KMS-11 (cell line): ENCODE measurements at regions not wholly inside any gene's neighbourhood (a gene's known extent, or its start where the extent isn't known, plus 50 kb on each side); places are given as distances from the start of the nearest gene placed in this dataset.

Experiments used
- H2AFZ ChIP-seq: fragments of 200-600 bp; sonication (generic); 2 replicates; pipeline ENCODE4 v1.6.1; 2016; ENCODE audit warnings: antibody characterized with exemption, mixed run types, low read depth
- H3K27ac ChIP-seq: fragments of 200-600 bp; sonication (generic); 2 replicates; pipeline ENCODE4 v1.6.1; 2016; ENCODE audit warnings: mild to moderate bottlenecking, mixed run types
- H3K27me3 ChIP-seq: fragments of 200-600 bp; sonication (generic); 2 replicates; pipeline ENCODE4 v1.6.1; 2017; ENCODE audit warnings: mild to moderate bottlenecking, low read depth, mixed run types, moderate library complexity; ENCODE audit not compliant: insufficient read depth
- H3K36me3 ChIP-seq: fragments of 200-600 bp; sonication (generic); 2 replicates; pipeline ENCODE4 v1.6.1; 2017; ENCODE audit warnings: mild to moderate bottlenecking, mixed run types; ENCODE audit not compliant: insufficient read depth
- H3K4me1 ChIP-seq: fragments of 200-600 bp; sonication (generic); 2 replicates; pipeline ENCODE4 v1.6.1; 2016; ENCODE audit warnings: mild to moderate bottlenecking, low read depth, mixed run types; ENCODE audit not compliant: poor library complexity, severe bottlenecking
- H3K4me2 ChIP-seq: fragments of 200-600 bp; sonication (generic); 2 replicates; pipeline ENCODE4 v1.7.0; 2016; ENCODE audit warnings: mild to moderate bottlenecking, mixed run types
- H3K4me3 ChIP-seq: fragments of 200-600 bp; sonication (generic); IDR thresholded peaks from 2 replicates; pipeline ENCODE4 v1.6.1; 2017; ENCODE audit warnings: low read depth, low read length, mixed read lengths; ENCODE audit not compliant: insufficient read depth
- H3K79me2 ChIP-seq: fragments of 200-600 bp; sonication (generic); 2 replicates; pipeline ENCODE4 v1.6.1; 2016; ENCODE audit warnings: low read depth, mixed run types; ENCODE audit not compliant: insufficient read depth
- H3K9ac ChIP-seq: fragments of 200-600 bp; sonication (generic); 2 replicates; pipeline ENCODE4 v1.6.1; 2016; ENCODE audit warnings: mild to moderate bottlenecking, mixed run types
- H4K20me1 ChIP-seq: fragments of 200-600 bp; sonication (generic); 2 replicates; pipeline ENCODE4 v1.6.1; 2016; ENCODE audit warnings: mild to moderate bottlenecking, mixed run types; ENCODE audit not compliant: insufficient read depth
- TF ChIP-seq, protein P1 (sequence below): fragments of 200-600 bp; sonication (generic); conservative IDR thresholded peaks from 2 replicates; pipeline ENCODE4 v1.6.1; 2017; ENCODE audit warnings: low read depth, mild to moderate bottlenecking, antibody characterized with exemption, low read length, moderate library complexity, mixed read lengths

- no peak overlapping the region for H3K9ac ChIP-seq
- H3K36me3 ChIP-seq = no peaks in the 10 kb centered on the region
- no peak overlapping the region for H3K4me3 ChIP-seq
- no peak overlapping the region for H3K27ac ChIP-seq
- H3K4me1 ChIP-seq = no peaks in the 10 kb centered on the region
- no peaks in the 10 kb centered on the region for H3K79me2 ChIP-seq
- H3K4me2 ChIP-seq = no peak overlapping the region
- TF ChIP-seq, protein P1, sequence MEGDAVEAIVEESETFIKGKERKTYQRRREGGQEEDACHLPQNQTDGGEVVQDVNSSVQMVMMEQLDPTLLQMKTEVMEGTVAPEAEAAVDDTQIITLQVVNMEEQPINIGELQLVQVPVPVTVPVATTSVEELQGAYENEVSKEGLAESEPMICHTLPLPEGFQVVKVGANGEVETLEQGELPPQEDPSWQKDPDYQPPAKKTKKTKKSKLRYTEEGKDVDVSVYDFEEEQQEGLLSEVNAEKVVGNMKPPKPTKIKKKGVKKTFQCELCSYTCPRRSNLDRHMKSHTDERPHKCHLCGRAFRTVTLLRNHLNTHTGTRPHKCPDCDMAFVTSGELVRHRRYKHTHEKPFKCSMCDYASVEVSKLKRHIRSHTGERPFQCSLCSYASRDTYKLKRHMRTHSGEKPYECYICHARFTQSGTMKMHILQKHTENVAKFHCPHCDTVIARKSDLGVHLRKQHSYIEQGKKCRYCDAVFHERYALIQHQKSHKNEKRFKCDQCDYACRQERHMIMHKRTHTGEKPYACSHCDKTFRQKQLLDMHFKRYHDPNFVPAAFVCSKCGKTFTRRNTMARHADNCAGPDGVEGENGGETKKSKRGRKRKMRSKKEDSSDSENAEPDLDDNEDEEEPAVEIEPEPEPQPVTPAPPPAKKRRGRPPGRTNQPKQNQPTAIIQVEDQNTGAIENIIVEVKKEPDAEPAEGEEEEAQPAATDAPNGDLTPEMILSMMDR = no peak
- no peak overlapping the region for H2AFZ ChIP-seq
- H3K27me3 ChIP-seq = no peaks in the 10 kb centered on the region
- no peaks in the 10 kb centered on the region for H4K20me1 ChIP-seq
Measured at GRCh38 chr7:88398459-88398858, 91.8 kb upstream of the STEAP4 start.

DNA sequence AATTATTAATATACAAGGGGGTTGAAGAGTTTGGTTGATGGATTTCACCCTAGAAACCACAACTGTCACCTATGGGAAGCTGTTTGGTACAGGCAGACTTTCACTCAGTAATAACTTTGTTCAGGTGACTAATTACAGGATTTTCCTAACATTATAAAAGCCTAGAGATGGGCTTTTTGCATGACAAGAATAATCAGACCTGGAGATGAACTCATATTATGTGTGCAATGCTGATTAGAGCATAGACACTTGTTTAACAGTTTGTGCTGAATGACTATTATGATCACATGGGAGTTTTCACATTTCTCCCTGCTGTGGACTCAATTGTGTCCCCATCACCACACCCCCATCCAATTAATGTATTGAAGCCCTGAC lies 90.2 kb upstream of the STEAP4 start:
- Histone ChIP-seq H3K9ac (no peak overlapping the region), H3K79me2 (no peaks in the 10 kb centered on the region), H3K4me1 (no peaks in the 10 kb centered on the region), H2AFZ (no peak overlapping the region), H3K27ac (no peak overlapping the region), H4K20me1 (no peaks in the 10 kb centered on the region), H3K36me3 (no peaks in the 10 kb centered on the region), H3K4me3 (no peak overlapping the region), H3K27me3 (no peaks in the 10 kb centered on the region), H3K4me2 (no peak overlapping the region)
- TF ChIP-seq, protein P1 = no peak

- no peak overlapping the region for H2AFZ ChIP-seq
- no peak overlapping the region for H3K4me2 ChIP-seq
- H3K27me3 ChIP-seq = no peaks in the 10 kb centered on the region
- H4K20me1 ChIP-seq = no peaks in the 10 kb centered on the region
- no peak overlapping the region for H3K9ac ChIP-seq
- TF ChIP-seq, protein P1 = no peak
- no peak overlapping the region for H3K4me3 ChIP-seq
- H3K36me3 ChIP-seq = no peaks in the 10 kb centered on the region
- no peaks in the 10 kb centered on the region for H3K79me2 ChIP-seq
- H3K27ac ChIP-seq = no peak overlapping the region
- H3K4me1 ChIP-seq = no peaks in the 10 kb centered on the region
Measured at GRCh38 chr7:88396295-88396947, 89.7 kb upstream of the STEAP4 start.

DNA sequence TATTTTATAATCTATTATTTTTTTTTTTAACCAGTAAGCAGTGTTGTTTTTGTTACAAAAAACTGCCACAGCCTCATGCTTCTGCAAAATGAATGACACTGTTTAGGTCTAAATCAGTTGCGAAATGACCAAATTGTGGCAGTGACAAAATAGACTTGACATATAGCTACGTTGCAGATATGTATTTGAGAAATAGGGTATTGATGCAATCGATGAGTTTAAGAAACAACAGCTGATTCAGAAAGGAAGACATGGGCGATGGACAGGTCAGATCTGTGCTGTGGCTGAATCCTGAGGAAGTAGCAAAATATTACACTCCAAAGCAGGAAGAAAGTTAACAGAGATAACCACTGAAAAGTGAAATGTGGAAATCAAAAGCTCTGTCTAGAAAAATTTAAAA lies 89.0 kb upstream of the STEAP4 start:
- TF ChIP-seq, protein P1 = no peak
- Histone ChIP-seq H3K27me3 (no peaks in the 10 kb centered on the region), H3K27ac (no peak overlapping the region), H3K36me3 (no peaks in the 10 kb centered on the region), H3K9ac (no peak overlapping the region), H4K20me1 (no peaks in the 10 kb centered on the region), H3K4me3 (no peak overlapping the region), H2AFZ (no peak overlapping the region), H3K4me2 (no peak overlapping the region), H3K4me1 (no peaks in the 10 kb centered on the region), H3K79me2 (no peaks in the 10 kb centered on the region)
